Ishikawa (cell line): ENCODE measurements at regions not wholly inside any gene's neighbourhood (a gene's known extent, or its start where the extent isn't known, plus 50 kb on each side); places are given as distances from the start of the nearest gene placed in this dataset.

ENCODE experiments used
- CEBPB ChIP-seq: IDR thresholded peaks from 2 replicates; pipeline ENCODE4 v1.6.1; 2012
- CREB1 ChIP-seq: IDR thresholded peaks from 2 replicates; pipeline ENCODE4 v1.6.1; 2012; ENCODE audit warnings: low read depth
- EGR1 ChIP-seq: IDR thresholded peaks from 2 replicates; pipeline ENCODE4 v1.6.1; 2012
- EP300 ChIP-seq: IDR thresholded peaks from 2 replicates; pipeline ENCODE4 v1.6.1; 2012; ENCODE audit warnings: borderline replicate concordance
- FOXM1 ChIP-seq: IDR thresholded peaks from 2 replicates; pipeline ENCODE4 v1.6.1; 2012; ENCODE audit warnings: low read depth, borderline replicate concordance
- NFIC ChIP-seq: IDR thresholded peaks from 2 replicates; pipeline ENCODE4 v1.6.1; 2012
- RAD21 ChIP-seq: IDR thresholded peaks from 2 replicates; pipeline ENCODE4 v1.6.1; 2012; ENCODE audit warnings: low read depth
- TAF1 ChIP-seq: IDR thresholded peaks from 2 replicates; pipeline ENCODE4 v1.6.1; 2012; ENCODE audit warnings: low read depth, mild to moderate bottlenecking
- TCF12 ChIP-seq: IDR thresholded peaks from 2 replicates; pipeline ENCODE4 v1.6.1; 2012; ENCODE audit warnings: low read depth
- TEAD4 ChIP-seq: IDR thresholded peaks from 2 replicates; pipeline ENCODE4 v1.6.1; 2012
- YY1 ChIP-seq: IDR thresholded peaks from 2 replicates; pipeline ENCODE4 v1.6.1; 2012; ENCODE audit warnings: low read depth
- ZBTB7A ChIP-seq: IDR thresholded peaks from 2 replicates; pipeline ENCODE4 v1.6.1; 2012; ENCODE audit warnings: low read depth
- TF ChIP-seq, protein P1 (sequence below): IDR thresholded peaks from 2 replicates; pipeline ENCODE4 v1.6.1; 2012; ENCODE audit warnings: low read depth, mild to moderate bottlenecking
- TF ChIP-seq, protein P2 (sequence below): IDR thresholded peaks from 2 replicates; pipeline ENCODE4 v1.6.1; 2012
- TF ChIP-seq, protein P3 (sequence below): IDR thresholded peaks from 2 replicates; pipeline ENCODE4 v1.6.1; 2012

DNA sequence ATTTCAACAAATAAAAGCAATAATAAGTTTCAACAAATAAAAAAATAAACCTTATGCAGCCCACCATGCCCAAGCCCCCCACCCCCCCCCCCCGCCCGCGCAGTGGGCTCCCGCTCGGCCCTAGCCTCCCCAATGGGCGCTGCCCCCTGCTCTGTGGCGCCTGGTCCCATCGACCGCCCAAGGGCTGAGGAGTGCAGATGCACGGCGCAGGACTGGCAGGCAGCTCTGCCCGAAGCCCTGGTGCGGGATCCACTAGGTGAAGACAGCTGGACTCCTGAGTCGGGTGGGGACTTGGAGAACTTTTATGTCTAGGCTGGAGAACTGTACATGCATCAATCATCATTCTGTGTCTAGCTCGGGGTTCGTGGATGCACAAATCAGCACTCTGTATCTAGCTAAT, 779.6 kb downstream of the DACH1 start:
- TF ChIP-seq FOXM1 (no peak), EGR1 (no peak), CREB1 (no peak), ZBTB7A (no peak), RAD21 (no peak), TCF12 (no peak)
- TF ChIP-seq, protein P1, sequence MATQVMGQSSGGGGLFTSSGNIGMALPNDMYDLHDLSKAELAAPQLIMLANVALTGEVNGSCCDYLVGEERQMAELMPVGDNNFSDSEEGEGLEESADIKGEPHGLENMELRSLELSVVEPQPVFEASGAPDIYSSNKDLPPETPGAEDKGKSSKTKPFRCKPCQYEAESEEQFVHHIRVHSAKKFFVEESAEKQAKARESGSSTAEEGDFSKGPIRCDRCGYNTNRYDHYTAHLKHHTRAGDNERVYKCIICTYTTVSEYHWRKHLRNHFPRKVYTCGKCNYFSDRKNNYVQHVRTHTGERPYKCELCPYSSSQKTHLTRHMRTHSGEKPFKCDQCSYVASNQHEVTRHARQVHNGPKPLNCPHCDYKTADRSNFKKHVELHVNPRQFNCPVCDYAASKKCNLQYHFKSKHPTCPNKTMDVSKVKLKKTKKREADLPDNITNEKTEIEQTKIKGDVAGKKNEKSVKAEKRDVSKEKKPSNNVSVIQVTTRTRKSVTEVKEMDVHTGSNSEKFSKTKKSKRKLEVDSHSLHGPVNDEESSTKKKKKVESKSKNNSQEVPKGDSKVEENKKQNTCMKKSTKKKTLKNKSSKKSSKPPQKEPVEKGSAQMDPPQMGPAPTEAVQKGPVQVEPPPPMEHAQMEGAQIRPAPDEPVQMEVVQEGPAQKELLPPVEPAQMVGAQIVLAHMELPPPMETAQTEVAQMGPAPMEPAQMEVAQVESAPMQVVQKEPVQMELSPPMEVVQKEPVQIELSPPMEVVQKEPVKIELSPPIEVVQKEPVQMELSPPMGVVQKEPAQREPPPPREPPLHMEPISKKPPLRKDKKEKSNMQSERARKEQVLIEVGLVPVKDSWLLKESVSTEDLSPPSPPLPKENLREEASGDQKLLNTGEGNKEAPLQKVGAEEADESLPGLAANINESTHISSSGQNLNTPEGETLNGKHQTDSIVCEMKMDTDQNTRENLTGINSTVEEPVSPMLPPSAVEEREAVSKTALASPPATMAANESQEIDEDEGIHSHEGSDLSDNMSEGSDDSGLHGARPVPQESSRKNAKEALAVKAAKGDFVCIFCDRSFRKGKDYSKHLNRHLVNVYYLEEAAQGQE: no peak
- TF ChIP-seq, protein P2, sequence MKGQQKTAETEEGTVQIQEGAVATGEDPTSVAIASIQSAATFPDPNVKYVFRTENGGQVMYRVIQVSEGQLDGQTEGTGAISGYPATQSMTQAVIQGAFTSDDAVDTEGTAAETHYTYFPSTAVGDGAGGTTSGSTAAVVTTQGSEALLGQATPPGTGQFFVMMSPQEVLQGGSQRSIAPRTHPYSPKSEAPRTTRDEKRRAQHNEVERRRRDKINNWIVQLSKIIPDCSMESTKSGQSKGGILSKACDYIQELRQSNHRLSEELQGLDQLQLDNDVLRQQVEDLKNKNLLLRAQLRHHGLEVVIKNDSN: no peak

DNA sequence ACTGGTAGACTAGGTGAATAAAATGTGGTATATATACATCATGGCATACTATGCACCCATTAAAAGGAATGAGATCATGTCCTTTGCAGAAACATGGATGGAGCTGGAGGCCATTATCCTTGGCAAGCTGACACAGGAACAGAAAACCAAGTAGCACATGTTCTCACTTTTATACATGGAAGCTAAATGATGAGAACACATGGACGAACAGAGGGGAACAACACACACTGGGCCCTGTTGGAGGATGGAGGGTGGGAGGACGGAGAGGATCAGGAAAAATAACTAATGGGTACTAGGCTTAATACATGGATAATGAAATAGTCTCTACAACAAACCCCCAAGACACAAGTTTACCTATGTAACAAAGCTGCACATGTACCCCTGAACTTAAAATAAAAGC, 780.0 kb downstream of the DACH1 start:
- TF ChIP-seq NFIC (no peak), EP300 (no peak), ZBTB7A (no peak), YY1 (no peak), RAD21 (no peak), CREB1 (no peak), FOXM1 (no peak), TEAD4 (no peak), CEBPB (no peak), EGR1 (no peak), TAF1 (no peak), TCF12 (no peak)
- TF ChIP-seq, protein P2: no peak
- TF ChIP-seq, protein P1: no peak
- TF ChIP-seq, protein P3, sequence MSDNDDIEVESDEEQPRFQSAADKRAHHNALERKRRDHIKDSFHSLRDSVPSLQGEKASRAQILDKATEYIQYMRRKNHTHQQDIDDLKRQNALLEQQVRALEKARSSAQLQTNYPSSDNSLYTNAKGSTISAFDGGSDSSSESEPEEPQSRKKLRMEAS: no peak

DNA sequence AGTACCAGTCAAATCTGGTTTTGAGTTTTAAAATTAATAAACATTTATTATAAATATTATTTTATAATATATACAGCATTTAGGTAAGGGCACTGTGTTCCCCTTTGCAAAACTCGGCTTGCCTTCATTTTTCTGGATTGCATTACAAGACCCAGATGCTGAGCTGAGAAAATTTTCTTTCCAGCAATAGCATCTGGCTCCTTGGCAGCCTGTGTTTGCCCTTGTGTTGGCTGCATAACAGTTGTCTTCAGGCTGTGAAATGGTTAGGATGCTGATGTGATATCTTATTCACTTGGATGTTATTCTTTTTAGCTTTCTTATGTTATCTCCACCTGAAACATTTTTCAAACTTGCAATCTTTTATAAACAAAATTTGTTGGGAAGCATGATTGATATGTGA, 784.4 kb downstream of the DACH1 start:
- TF ChIP-seq TAF1 (no peak), TEAD4 (no peak), FOXM1 (no peak), TCF12 (no peak), RAD21 (no peak), EP300 (no peak), EGR1 (no peak), YY1 (no peak), ZBTB7A (no peak), NFIC (no peak), CREB1 (no peak), CEBPB (no peak)
- TF ChIP-seq, protein P3: no peak
- TF ChIP-seq, protein P1: no peak
- TF ChIP-seq, protein P2: no peak

DNA sequence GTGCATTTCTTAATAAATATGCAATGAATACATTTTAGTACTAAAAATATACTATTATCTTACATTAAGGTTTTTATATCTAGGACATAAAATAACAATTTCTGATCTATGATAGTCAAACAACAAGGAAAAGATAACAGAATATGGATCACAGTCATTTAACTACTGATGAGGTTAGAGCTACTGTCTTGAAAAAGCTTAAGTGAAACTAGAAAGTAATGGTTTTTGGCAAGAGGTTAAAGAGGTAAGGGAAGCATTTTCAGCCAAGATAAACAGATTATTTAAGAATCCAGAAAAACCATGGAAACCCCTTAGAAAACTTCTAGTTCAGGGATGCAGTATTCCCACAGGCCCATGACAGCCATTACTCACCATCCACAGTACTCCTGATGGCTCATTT, 787.4 kb downstream of the DACH1 start:
- TF ChIP-seq YY1 (no peak), FOXM1 (no peak), CEBPB (no peak), TEAD4 (no peak), EP300 (no peak)
